ENCODE measurements at regions not wholly inside any gene's neighbourhood (a gene's known extent, or its start where the extent isn't known, plus 50 kb on each side); places are given as distances from the start of the nearest gene placed in this dataset.

GRCh38 chr3:55165704-55166405, 238.0 kb upstream of the LRTM1 start:
- Mint-ChIP-seq H3K4me1 (ENCODE audit: low read depth) (no peaks in the 10 kb centered on the region), H3K4me3 (ENCODE audit: low read depth) (no peak overlapping the region), H3K27me3 (peaks cover 3% of the 10 kb centered on the region), H3K9me3 (ENCODE audit: low read depth) (no peaks in the 10 kb centered on the region), H3K36me3 (ENCODE audit: insufficient read depth) (no peaks in the 10 kb centered on the region), H3K27ac (no peak overlapping the region)
- no peak for TF ChIP-seq CTCF (IDR thresholded peaks at IDR 0.05; ENCODE audit: unreplicated experiment)
- no peak for DNase-seq (ENCODE audit: low spot score, unreplicated experiment)

- no peak for DNase-seq (ENCODE audit: low spot score, unreplicated experiment)
- no peak for TF ChIP-seq CTCF (IDR thresholded peaks at IDR 0.05; ENCODE audit: unreplicated experiment)
These were observed 237.4 kb upstream of the LRTM1 start for GRCh38 chr3:55165278-55165677.

GRCh38 chr3:55164876-55165275, 237.0 kb upstream of the LRTM1 start:
- H3K9me3 Mint-ChIP-seq (ENCODE audit: low read depth), result no peaks in the 10 kb centered on the region
- no peak overlapping the region for H3K27ac Mint-ChIP-seq

More at GRCh38 chr3:55165278-55165677, 237.4 kb upstream of the LRTM1 start:
- Mint-ChIP-seq H3K9me3 (ENCODE audit: low read depth) (no peaks in the 10 kb centered on the region), H3K4me1 (ENCODE audit: low read depth) (no peaks in the 10 kb centered on the region), H3K4me3 (ENCODE audit: low read depth) (no peak overlapping the region), H3K27ac (no peak overlapping the region), H3K27me3 (peaks cover 3% of the 10 kb centered on the region), H3K36me3 (ENCODE audit: insufficient read depth) (no peaks in the 10 kb centered on the region)

GRCh38 chr3:55164191-55164590, 236.3 kb upstream of the LRTM1 start:
- H3K27me3 Mint-ChIP-seq, result peaks cover 3% of the 10 kb centered on the region
- H3K36me3 Mint-ChIP-seq (ENCODE audit: insufficient read depth), result no peaks in the 10 kb centered on the region
- H3K4me3 Mint-ChIP-seq (ENCODE audit: low read depth), result no peak overlapping the region
- H3K9me3 Mint-ChIP-seq (ENCODE audit: low read depth), result no peaks in the 10 kb centered on the region
- no peaks in the 10 kb centered on the region for H3K4me1 Mint-ChIP-seq (ENCODE audit: low read depth)
- TF ChIP-seq CTCF (IDR thresholded peaks at IDR 0.05; ENCODE audit: unreplicated experiment), result no peak
- H3K27ac Mint-ChIP-seq, result no peak overlapping the region
- DNase-seq (ENCODE audit: low spot score, unreplicated experiment), result no peak

More at GRCh38 chr3:55164876-55165275, 237.0 kb upstream of the LRTM1 start:
- Mint-ChIP-seq H3K4me3 (ENCODE audit: low read depth) (no peak overlapping the region), H3K27me3 (peaks cover 3% of the 10 kb centered on the region), H3K36me3 (ENCODE audit: insufficient read depth) (no peaks in the 10 kb centered on the region), H3K4me1 (ENCODE audit: low read depth) (no peaks in the 10 kb centered on the region)
- no peak for DNase-seq (ENCODE audit: low spot score, unreplicated experiment)
- no peak for TF ChIP-seq CTCF (IDR thresholded peaks at IDR 0.05; ENCODE audit: unreplicated experiment)

GRCh38 chr3:55163421-55163820, 235.6 kb upstream of the LRTM1 start:
- peaks cover 3% of the 10 kb centered on the region for H3K27me3 Mint-ChIP-seq
- H3K4me1 Mint-ChIP-seq (ENCODE audit: low read depth), result no peaks in the 10 kb centered on the region
- no peak overlapping the region for H3K27ac Mint-ChIP-seq
- no peaks in the 10 kb centered on the region for H3K9me3 Mint-ChIP-seq (ENCODE audit: low read depth)
- no peak overlapping the region for H3K4me3 Mint-ChIP-seq (ENCODE audit: low read depth)
- H3K36me3 Mint-ChIP-seq (ENCODE audit: insufficient read depth), result no peaks in the 10 kb centered on the region
- no peak for TF ChIP-seq CTCF (IDR thresholded peaks at IDR 0.05; ENCODE audit: unreplicated experiment)
- no peak for DNase-seq (ENCODE audit: low spot score, unreplicated experiment)
